Erythroblast (primary cell): ENCODE measurements at regions not wholly inside any gene's neighbourhood (a gene's known extent, or its start where the extent isn't known, plus 50 kb on each side); places are given as distances from the start of the nearest gene placed in this dataset.

Experiments used
- GATA1 ChIP-seq: IDR thresholded peaks from 2 replicates; pipeline ENCODE4 v1.6.1; 2011; ENCODE audit warnings: low read depth, mild to moderate bottlenecking, control low read depth, low read length, moderate library complexity
- POLR2A ChIP-seq: IDR thresholded peaks from 2 replicates; pipeline ENCODE4 v1.6.1; 2011; ENCODE audit warnings: mild to moderate bottlenecking, low read length

DNA sequence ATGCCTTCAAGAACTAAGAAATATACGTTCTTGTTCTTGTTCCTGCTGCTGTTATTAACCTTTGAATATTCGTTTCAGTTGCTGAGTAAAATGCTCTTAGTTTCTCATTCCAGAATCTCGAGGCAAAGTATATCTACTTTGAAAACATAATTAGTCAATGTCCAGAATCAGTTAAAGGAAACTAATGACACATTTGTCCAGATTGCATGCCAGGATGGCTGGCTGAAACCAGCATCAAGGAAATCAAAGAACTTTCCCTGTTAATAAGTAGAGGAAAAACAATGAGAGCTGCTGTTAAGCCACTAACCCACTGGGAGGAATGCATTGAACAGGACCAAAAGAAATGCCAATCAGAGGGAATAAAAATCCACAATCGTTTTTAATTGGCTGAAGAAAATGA, 196.9 kb downstream of the ALDH8A1 start:
- TF ChIP-seq GATA1 (no peak), POLR2A (no peak)
